GM19351 (cell line): ENCODE measurements at regions not wholly inside any gene's neighbourhood (a gene's known extent, or its start where the extent isn't known, plus 50 kb on each side); places are given as distances from the start of the nearest gene placed in this dataset.
"Not testable (repeated sequence)": the region's sequence is repeated elsewhere in the genome, so short reads cannot be mapped to it uniquely, and the experiment has no call there.

Experiments used
- ATAC-seq: cut with Tn5 transposase; IDR thresholded peaks from one replicate; pipeline ENCODE4 v1.9.1; 2021; ENCODE audit warnings: mild to moderate bottlenecking, moderate library complexity; ENCODE audit not compliant: unreplicated experiment

DNA sequence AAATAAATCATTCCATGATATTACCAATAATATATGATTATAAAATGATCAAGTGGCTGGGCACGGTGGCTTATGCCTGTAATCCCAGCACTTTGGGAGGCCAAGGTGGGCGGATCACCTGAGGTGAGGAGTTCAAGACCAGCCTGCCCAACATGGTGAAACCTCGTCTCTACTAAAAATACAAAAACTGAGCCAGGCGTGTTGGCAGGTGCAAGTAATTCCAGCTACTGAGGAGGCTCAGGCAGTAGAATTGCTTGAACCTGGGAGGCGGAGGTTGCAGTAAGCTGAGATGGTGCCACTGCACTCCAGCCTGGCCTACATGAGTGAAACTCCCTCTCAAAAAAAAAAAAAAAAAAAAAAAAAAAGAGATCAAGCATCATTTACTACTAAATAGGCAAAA is 371.1 kb upstream of the ADAMTS5 start:
- ATAC-seq = not testable (repeated sequence)

DNA sequence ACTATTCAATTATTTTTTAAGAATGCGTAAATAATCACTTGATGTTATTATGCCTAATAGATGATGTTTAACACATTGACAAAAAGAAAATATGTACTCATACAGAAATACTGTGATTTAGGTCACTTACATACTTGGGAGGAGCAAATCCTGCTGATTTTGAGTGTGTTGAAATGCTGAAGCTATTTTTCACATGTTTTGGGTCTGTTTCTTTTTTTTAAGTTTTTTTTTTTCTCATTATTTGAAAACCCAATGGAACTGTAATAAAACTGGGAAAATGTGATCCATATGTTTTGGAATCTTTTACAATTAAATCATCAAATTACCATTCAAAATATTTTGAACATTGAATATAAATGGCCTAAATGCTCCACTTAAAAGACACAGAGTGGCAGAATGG is 366.2 kb upstream of the ADAMTS5 start:
- no peak for ATAC-seq

DNA sequence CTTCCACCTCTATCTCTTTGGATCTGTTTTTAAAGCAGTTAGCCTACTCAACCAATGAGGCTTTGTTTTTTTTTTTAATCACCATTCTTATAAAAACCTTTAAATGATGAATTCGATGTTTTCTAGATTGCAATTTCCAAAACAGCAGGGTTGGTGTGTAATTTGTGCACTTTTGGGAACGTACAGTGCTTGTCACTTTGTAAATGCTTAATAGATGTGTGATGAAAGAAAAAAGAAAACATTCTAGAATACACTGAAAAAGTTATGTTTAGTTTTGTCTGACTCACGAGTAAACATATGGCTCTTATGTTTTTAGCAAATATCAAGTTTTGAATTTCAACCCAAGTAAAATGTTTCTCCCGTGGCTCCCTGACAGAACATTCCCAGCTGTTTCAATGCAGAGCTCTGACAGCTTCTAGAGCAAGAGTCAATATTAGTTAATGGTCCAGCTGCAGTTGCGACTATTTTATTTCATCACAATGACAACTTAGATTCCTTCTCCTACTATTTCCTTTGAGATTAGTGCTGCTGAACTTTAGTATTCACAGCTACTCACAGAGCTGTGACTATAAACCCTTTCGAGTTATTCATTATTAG is 362.5 kb upstream of the ADAMTS5 start:
- no peak for ATAC-seq

DNA sequence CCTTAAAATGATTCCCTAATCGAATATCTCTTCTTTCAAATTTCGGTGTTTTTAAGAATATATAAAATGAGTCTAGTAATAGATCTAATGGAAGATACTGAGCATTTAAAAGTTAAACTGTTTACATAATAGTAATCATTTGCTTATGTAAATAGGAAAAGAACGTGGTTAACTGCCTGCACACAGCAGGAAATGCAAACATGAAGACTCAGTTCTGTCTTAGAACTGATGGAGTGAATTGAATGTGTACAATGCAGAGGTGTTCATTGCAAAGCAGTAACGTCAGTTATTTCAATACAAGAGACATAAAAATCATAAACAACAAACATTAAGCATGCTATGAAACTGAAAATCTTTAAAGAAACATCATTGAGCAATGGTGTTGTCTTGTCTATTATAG is 359.4 kb upstream of the ADAMTS5 start:
- no peak for ATAC-seq

DNA sequence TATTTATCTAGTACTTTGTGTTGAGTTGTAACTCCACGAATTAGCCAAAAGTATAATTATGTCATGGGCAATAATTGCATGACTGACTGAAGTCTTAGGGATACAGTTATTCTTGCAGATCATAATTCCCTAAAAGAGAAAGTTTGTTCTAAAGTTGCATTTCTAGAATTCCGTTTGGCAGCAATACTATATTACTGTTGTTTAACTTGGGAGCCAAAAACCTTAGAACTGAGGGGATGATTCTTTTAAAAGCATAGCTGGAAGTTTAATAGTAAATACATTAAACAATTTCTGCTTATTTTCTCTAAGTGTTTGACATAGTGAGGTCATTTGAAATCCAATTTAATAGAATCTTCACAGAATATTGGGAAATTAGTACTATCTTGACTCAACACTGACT is 356.4 kb upstream of the ADAMTS5 start:
- no peak for ATAC-seq

DNA sequence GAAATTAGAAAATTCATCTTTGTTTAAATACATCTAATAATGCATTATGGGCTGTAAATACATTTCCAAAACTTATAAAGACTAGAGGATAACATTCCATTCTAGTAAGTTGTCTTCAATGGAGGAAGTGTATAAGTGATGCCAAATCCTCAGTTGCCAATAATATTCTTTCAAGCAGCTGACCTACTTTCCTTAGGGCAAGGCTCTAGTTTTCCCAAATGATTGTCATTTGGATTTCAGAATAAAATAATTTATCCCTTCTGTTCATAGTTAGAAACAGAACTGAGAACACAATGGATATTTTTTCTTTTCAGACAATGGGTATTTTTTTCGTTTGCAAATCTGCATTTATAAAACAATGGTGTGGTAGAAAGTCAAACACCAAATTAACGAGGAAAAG is 354.9 kb upstream of the ADAMTS5 start:
- no peak for ATAC-seq

DNA sequence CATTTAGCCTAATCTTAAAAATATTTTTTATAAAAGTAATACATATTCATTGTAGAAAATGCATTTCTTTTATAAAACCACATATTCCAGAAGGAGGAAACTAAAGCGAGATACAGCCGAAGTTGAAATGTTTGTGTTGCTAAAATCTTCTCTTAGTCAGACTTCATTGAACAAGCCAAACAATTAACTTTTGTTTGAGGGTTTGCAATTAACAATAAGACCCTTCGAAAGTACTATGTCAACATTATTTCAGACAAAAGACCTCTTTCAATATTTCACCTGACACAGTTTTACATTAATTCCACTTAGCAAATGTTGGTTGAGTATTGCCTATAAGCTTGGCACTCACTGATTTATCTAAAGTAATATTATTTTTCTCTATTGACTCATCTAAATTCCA is 354.0 kb upstream of the ADAMTS5 start:
- no peak for ATAC-seq

DNA sequence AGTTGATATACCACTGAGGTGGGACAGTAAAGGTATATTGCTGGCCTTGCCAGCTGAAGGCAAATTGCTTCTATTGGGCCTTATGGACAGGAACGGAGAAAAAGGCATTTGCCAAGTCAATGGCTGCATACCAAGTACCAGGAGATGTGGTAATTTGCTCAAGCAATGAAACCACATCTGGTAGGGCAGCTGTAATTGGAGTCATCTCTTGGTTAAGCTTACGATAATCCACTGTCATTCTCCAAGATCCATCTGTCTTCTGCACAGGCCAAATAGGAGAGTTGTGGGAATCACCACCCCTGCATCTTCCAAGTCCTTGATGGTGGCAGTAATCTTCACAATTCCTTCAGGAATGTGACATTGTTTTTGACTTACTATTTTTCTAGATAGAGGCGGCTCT is 350.7 kb upstream of the ADAMTS5 start:
- ATAC-seq = not testable (repeated sequence)

DNA sequence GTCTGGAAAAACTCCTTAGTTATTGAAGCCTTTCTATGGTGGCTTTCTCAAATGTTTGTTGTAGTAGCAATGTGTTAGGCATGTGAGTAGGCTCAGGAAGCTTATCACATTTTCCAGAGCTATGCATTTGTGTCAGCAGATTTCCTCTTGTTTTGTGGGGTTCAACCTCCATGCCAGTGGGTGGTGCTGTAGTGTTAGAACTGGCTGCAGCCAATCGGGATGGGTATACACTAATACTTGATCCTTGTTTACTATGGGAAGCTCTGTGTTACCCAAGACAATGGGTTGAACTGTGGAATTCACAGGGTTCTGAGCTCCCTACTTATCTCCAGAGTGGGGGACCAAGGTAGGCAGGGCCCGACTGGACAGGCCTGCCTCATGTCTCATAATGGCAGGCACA is 348.5 kb upstream of the ADAMTS5 start:
- ATAC-seq = no peak

DNA sequence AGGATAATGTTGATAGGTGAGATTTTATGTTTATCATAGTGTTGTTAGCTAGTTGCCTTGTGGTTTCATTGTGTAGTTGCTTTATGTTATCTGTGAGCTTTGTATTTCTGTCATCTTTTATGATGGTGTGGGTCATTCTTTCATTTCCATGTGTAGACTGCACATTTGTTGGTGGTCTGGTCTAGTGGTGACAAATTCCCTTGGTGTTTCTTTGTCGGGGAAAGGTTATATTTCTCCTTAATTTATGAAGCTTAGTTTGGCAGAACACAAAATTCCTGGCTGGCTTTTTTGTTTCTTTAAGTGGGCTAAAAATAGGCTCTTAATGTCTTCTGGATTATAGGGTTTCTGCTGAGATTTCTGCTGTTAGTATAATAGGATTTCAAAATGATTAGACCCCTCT is 347.2 kb upstream of the ADAMTS5 start:
- ATAC-seq = no peak

DNA sequence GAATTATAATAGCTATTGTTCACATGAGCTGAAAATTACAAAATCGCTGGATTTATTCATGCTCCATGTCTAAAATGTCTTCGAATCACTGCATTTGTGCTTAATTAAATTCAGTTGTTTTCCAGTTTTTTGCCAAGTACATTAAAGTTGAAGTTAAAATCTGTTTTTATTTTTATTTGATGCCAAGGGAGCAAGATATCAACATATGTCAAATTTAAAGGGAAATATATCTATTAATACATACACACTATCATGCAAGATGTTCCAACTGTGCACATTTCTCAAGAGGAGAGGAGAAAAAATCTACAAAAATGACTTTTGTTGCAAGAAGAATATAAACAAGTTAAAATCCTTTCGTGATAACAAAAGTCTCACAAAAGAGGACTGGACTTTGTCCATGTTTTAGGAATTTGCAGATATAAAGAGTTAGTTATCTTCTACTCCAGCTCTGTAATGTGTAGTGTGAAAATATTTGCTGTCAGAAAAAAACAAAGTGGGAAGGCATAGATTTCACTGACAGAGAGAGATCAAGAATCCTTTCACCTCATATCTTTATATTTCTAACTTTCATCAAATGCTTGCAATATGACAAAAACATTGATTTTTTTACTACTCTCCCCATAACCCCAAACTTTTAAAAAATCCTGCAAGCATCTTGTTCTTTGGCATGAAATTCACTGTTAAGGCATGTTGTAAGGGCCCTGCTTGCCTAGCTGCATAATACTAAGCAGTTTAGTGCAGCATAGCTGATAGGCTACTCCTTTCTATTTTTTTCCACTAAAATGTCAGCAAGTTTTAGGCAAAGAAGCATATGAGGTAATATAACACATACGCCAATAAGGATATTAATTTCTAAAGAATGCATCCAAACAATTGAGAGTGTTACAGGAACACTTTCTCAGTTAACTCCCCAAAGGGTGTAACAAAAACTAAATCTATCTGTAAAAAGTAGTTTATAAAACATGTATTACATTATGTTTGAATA is 340.2 kb upstream of the ADAMTS5 start:
- no peak for ATAC-seq

DNA sequence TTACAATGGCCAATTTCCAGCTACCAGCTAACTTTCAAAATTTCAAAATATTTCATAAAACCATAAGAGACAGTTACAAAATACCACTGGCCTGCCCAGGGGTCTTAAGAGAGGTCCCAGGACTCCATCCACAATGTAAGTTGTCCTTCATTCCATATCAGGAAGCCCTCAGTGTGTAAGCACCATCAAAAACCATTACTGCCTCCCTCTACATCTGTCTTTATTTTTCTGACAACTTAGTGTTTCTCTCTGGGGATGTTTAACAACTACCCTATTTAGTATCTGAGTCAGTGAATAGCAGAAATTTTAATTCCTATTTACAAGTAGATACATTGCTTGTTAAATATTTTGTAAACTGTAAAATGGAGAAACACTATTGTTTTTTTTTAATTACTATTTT is 339.3 kb upstream of the ADAMTS5 start:
- ATAC-seq = no peak

DNA sequence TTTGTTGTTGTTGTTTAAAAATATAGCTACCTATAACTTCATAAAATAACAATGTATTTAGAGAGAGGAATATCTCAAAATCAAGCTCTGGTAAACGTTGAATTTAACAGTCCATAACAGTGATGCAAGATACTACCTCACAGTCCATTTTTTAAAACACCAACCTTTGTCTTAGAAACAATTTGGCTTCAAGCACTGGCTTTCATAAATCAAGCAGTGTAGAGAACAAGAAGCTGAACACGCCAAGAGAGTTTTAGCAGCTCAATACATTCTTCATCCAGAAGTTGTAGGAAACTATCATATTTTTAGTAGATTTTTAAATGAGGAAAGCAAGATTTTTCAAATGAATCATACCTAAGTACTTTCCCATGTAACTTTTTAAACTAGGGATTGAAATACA is 334.3 kb upstream of the ADAMTS5 start:
- no peak for ATAC-seq

DNA sequence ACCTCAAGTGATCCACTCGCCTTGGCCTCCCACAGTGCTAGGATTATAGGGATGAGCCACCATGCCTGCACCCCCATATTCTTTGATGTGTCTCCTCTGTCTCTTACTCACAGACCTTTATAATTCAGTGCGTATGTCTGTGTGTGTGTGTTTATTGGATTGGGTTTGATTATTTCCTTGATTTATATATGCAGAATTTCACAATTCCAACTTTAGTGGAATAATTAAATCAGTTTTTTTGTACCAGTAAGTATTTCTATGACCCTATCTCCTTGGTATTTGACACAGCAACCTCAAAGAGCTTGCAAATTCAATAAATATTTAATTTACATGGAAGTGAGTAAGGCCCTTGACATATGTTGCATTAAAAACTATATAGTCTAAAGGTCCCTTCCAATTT is 333.9 kb upstream of the ADAMTS5 start:
- ATAC-seq = no peak

DNA sequence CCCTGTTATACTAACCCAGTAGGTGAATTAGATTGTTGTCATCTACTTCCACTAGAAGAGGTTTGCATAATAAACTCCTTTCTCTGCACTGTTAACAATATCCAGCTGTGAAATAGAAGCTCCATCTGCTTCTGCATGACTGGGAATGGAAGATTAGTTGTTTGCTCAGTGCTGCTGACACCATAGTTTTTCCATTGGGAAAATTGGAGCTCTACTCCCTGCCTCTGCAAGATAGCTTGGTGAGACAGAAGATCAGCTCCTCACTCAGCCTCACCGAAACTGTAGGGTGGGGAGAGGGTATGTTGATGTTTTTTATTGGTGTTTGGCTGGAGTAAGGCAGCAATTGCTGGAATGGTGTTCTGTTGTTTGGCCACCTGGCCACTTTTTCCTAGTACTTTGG is 331.6 kb upstream of the ADAMTS5 start:
- no peak for ATAC-seq

DNA sequence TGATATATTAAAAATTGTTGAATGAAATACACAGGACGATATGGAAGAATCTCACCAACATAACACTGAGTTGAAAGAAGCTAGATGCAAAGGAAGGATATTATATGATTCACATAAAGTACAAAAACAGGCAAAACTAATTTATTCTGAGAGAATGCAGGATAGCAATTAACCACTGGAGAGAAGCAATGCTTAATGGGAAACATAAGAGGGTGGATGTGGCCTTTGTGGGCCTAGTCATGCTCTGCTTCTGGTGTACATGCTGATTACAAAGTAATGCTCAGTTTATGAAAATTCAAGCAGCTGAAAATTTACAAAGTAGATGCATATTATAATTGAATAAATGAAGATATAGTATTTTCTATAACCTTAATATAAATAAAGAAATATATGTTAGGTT is 326.4 kb upstream of the ADAMTS5 start:
- no peak for ATAC-seq

DNA sequence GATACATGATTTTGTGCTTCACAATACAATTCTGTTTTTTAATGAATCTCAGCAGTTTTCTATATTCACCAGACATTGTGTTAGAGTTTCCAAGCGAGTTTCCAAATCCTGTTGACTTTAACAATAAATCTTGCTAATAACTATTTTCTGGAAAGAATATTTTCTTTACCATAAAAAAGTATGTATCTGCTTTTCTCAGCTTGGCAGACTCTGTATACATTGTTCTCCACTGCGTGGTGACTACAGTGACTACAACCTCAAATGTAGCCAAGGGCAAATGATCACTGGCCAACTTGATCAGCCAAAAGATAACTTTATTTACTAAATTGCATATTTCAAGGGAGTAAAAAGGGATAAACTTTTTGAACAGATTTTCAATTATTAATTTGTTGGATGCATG is 325.9 kb upstream of the ADAMTS5 start:
- no peak for ATAC-seq

DNA sequence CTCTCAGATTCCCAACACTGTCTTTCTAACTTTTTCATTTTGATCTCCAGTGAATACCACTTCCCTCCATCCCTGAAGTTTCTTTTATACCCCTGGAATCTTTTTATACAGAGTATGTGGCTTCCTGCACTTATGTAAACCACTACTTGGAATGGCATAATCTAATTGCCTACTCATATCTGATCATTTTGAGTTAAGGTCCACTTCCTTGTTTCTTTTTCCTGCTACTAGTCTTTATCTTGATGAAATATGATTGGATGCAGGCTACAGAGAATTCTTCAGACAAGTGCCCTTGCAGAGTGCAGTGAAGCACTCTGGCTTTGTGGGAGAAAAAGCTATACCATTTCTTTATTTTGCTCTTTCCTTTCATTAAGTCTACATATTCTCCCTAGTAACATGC is 325.3 kb upstream of the ADAMTS5 start:
- ATAC-seq = no peak

DNA sequence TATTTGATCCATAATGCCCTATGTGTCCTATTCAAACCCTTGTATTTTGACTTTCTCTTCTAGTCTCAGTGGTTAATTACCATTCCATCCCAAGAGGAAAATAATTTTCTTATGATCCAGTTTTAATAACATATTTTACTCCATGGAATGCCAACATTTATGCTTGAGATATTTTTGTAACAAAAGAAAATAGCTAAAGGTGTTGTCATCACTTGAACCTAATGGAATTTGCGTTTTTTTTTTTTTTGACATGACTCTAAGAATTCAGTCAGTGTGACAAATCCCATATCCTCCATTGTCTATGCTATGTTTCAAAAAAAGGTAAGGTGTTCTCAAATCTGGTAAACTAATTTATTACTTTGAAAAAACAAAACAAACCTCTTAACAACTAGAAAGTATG is 324.1 kb upstream of the ADAMTS5 start:
- ATAC-seq = no peak

DNA sequence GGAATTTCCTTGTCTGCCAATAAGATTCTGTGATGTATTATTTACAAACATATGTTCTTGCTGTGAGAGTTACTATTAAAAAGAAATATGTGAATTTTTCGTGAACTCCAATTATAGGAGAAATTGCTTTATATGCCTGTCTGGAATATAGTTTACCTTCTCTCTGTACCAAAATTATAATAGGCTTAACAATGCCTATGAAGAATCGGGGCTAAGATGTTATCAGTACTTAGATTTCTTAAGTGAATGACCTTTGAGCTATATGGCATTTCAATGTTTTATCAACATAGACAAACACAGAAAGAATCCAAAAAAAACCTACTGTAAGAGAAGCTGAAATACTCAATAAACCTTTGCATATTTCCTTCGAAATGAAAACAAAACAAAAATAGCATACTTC is 323.1 kb upstream of the ADAMTS5 start:
- no peak for ATAC-seq

DNA sequence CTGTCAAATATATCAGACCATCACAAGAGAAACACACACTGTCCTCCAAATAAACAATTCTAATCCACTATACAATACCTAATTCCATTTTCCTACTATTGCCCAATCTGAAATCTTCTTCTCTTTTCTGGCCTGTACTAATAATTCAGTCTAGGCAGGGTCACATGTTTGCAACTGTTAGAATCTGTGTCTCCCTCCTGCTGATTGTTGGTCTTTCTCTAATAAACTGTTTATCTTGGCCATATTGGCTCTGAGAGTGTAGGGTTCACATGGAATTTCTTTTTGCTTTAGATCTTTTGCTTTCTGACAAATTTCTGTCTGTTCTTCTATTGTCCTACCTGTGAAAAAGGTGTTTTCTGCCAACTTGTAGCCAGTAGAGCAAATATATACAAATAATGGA is 319.9 kb upstream of the ADAMTS5 start:
- no peak for ATAC-seq

DNA sequence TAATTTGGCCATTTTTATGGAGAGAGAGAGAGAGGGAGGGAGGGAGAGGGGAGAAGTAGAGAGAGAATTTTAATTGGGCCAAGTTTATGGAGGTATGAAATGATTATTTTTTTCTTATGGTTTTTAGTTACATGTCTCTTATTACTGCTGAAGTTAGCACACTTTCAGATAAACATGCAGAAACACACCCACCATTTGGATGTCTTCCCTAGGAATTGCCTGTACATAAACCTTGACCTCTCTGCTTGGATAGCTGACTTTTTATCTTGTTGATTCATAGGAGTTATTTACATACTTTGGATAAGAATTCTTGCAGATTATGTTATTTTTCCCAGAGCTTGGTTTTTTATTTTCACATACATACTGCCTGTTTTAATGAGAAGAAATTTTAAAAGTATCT is 310.2 kb upstream of the ADAMTS5 start:
- ATAC-seq = no peak
